Glutamatergic neuron (in vitro differentiated cells): ENCODE measurements at regions not wholly inside any gene's neighbourhood (a gene's known extent, or its start where the extent isn't known, plus 50 kb on each side); places are given as distances from the start of the nearest gene placed in this dataset.

ENCODE experiments used
- DNase-seq: peaks from one replicate; pipeline ENCODE4 v3.0.0; 2022
- H3K27ac Mint-ChIP-seq: one replicate; pipeline ENCODE4 v1.8.0; 2020; ENCODE audit warnings: mild to moderate bottlenecking, mixed read lengths, inconsistent platforms; ENCODE audit not compliant: unreplicated experiment
- H3K27me3 Mint-ChIP-seq: one replicate; pipeline ENCODE4 v1.8.0; 2020; ENCODE audit warnings: mild to moderate bottlenecking, moderate library complexity, mixed read lengths, inconsistent platforms; ENCODE audit not compliant: unreplicated experiment
- H3K36me3 Mint-ChIP-seq: one replicate; pipeline ENCODE4 v1.8.0; 2020; ENCODE audit warnings: mild to moderate bottlenecking, mixed read lengths, inconsistent platforms; ENCODE audit not compliant: unreplicated experiment
- H3K4me1 Mint-ChIP-seq: one replicate; pipeline ENCODE4 v1.8.0; 2020; ENCODE audit warnings: mild to moderate bottlenecking, low read depth, mixed read lengths, inconsistent platforms; ENCODE audit not compliant: unreplicated experiment
- H3K4me3 Mint-ChIP-seq: one replicate; pipeline ENCODE4 v1.8.0; 2020; ENCODE audit warnings: mild to moderate bottlenecking, mixed read lengths, inconsistent platforms; ENCODE audit not compliant: unreplicated experiment
- H3K9me3 Mint-ChIP-seq: one replicate; pipeline ENCODE4 v1.8.0; 2020; ENCODE audit warnings: mild to moderate bottlenecking, moderate library complexity, mixed read lengths, inconsistent platforms; ENCODE audit not compliant: unreplicated experiment
- TF ChIP-seq, protein P1 (sequence below): fragments of 200-600 bp; sonication (generic); IDR thresholded peaks from one replicate; pipeline ENCODE4 v1.5.0; 2021; ENCODE audit not compliant: partially characterized antibody, unreplicated experiment

DNA sequence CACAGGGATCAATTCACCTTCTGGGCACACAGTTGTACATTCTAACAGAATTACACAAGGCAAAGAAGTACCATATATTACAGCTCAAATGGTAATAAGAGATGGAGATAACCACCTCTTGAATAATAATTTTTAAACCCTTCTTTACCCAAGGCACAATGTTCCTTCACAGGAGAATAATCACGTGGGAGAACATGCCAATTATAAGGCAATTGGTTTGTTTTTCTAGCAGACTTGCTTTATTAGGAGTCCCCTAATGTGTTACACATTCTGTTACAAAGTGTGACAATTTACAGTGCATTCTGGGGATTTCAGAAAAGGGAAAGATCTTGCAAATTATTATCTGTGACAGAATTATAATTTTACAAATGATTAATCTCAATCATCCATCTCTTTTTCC, 380.3 kb downstream of the RND3 start:
- Mint-ChIP-seq H3K36me3 (no peaks in the 10 kb centered on the region), H3K4me1 (peaks cover 4% of the 10 kb centered on the region), H3K27me3 (no peaks in the 10 kb centered on the region), H3K27ac (no peak overlapping the region), H3K9me3 (no peaks in the 10 kb centered on the region), H3K4me3 (no peak overlapping the region)
- DNase-seq: no peak
- TF ChIP-seq, protein P1, sequence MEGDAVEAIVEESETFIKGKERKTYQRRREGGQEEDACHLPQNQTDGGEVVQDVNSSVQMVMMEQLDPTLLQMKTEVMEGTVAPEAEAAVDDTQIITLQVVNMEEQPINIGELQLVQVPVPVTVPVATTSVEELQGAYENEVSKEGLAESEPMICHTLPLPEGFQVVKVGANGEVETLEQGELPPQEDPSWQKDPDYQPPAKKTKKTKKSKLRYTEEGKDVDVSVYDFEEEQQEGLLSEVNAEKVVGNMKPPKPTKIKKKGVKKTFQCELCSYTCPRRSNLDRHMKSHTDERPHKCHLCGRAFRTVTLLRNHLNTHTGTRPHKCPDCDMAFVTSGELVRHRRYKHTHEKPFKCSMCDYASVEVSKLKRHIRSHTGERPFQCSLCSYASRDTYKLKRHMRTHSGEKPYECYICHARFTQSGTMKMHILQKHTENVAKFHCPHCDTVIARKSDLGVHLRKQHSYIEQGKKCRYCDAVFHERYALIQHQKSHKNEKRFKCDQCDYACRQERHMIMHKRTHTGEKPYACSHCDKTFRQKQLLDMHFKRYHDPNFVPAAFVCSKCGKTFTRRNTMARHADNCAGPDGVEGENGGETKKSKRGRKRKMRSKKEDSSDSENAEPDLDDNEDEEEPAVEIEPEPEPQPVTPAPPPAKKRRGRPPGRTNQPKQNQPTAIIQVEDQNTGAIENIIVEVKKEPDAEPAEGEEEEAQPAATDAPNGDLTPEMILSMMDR: no peak

DNA sequence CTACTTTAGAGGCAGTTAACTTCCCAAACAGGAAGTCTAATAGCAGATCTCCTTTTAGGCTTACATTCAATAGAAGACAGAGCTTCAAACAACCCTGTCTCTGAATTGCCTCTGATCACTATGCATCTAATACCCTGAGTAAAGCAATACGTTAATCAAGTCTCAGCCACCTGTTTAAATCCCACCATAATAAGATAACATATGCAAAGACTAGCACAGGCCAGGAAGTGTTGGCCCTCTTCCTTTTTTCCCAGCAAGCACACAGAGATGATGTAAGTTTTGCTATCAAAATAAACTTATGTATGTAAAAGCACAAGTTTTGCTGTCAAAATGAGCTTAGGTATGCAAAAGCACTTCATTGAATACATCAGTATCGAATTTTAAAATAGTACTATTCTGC, 385.5 kb downstream of the RND3 start:
- Mint-ChIP-seq H3K36me3 (no peaks in the 10 kb centered on the region), H3K27me3 (no peaks in the 10 kb centered on the region), H3K4me1 (no peaks in the 10 kb centered on the region), H3K4me3 (no peak overlapping the region), H3K9me3 (no peaks in the 10 kb centered on the region), H3K27ac (no peak overlapping the region)
- TF ChIP-seq, protein P1: no peak
- DNase-seq: no peak

DNA sequence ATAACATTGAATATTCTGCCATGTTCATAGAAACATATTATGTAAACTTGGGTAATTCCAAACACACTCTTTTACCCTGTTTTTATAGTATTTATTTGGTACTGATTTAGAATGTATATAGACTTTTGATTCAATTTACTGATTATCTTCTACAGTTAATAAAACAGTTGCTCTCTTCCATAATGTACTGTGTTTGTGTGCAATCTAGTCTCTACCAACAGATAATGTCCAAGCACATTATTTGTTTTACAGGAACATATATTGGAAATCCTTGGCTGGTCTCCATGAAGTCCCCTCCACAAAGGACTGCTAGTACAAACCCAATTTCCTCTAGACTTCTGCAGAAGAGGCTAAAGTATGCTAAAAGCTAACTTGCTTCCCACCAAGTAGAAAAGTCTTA, 386.6 kb downstream of the RND3 start:
- no peaks in the 10 kb centered on the region for H3K36me3 Mint-ChIP-seq
- TF ChIP-seq, protein P1: no peak
- H3K4me3 Mint-ChIP-seq: no peak overlapping the region
- DNase-seq: no peak
- no peaks in the 10 kb centered on the region for H3K4me1 Mint-ChIP-seq
- H3K27ac Mint-ChIP-seq: no peak overlapping the region
- H3K27me3 Mint-ChIP-seq: no peaks in the 10 kb centered on the region
- no peaks in the 10 kb centered on the region for H3K9me3 Mint-ChIP-seq

GRCh38 chr2:150100336-150100735, 387.1 kb downstream of the RND3 start:
- no peaks in the 10 kb centered on the region for H3K36me3 Mint-ChIP-seq
- TF ChIP-seq, protein P1: no peak
- H3K4me3 Mint-ChIP-seq: no peak overlapping the region
- H3K27ac Mint-ChIP-seq: no peak overlapping the region
- H3K4me1 Mint-ChIP-seq: no peaks in the 10 kb centered on the region
- no peak for DNase-seq
- no peaks in the 10 kb centered on the region for H3K27me3 Mint-ChIP-seq
- no peaks in the 10 kb centered on the region for H3K9me3 Mint-ChIP-seq

DNA sequence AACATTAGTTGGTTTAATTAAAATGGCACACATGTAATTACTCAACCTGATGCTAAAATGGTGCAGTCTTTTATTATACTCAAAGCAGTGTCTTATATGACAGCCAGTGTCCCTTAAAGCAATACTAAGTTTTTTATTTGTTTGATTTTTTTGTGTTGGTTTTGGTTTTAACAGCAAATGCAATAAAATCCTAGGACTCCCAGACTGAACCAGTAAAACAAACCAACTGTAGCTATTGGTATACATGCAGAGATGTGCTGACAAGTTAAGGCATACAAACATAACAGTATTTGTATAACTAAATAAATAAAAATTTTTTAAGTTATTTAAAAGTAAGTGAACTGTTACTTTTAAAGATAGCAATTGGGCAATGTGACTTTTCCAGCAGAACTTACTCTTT, 387.7 kb downstream of the RND3 start:
- H3K27ac Mint-ChIP-seq: no peak overlapping the region
- DNase-seq: no peak
- H3K27me3 Mint-ChIP-seq: no peaks in the 10 kb centered on the region
- no peak overlapping the region for H3K4me3 Mint-ChIP-seq
- TF ChIP-seq, protein P1: no peak
- no peaks in the 10 kb centered on the region for H3K9me3 Mint-ChIP-seq
- no peaks in the 10 kb centered on the region for H3K36me3 Mint-ChIP-seq
- no peaks in the 10 kb centered on the region for H3K4me1 Mint-ChIP-seq
